ENCODE measurements at regions not wholly inside any gene's neighbourhood (a gene's known extent, or its start where the extent isn't known, plus 50 kb on each side); places are given as distances from the start of the nearest gene placed in this dataset.

GRCh38 chr4:137203601-137204000, 328.7 kb downstream of the PCDH18 start:
- TF ChIP-seq CTCF (IDR thresholded peaks at IDR 0.05) (no peak), POLR2A (IDR thresholded peaks at IDR 0.05) (no peak)
